ENCODE measurements at regions not wholly inside any gene's neighbourhood (a gene's known extent, or its start where the extent isn't known, plus 50 kb on each side); places are given as distances from the start of the nearest gene placed in this dataset.

DNA sequence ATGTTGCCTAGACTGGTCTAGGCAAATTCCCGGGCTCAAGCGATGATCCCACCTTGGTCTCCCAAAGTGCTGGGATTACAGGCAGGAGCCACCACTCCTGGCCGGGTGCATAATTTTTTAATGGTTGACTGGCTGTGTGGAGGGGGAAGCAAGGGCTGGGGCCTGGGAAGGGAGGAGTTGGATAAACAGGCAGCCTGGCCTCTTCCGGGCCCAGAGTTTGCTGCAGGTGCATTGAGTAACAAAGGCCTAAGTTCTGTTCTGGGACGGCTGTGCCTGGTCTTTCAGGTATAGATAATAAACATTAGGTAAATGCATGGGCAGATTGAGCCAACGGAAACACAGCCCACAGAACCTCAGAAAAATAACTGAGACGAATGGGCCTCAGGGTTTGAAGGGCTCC, 191.3 kb upstream of the TBX3 start:
- FAIRE-seq (no peak), DNase-seq (ENCODE audit: low read depth, low spot score) (no peak)
- no peaks in the 10 kb centered on the region for H4K20me1 ChIP-seq (replicated peaks; ENCODE audit: control insufficient read depth, extremely low read depth, insufficient read depth, low read length)
- intact Hi-C loops (cut with micrococcal nuclease), result no loop called here
- H3K4me3 ChIP-seq (replicated peaks in 1 of 3; ENCODE audit: insufficient read depth in 1 of 3, low read depth in 1 of 3, low read length in 3 of 3), result no peak overlapping the region
- H3K27me3 ChIP-seq (ENCODE audit: control insufficient read depth in 2 of 2, insufficient read depth in 2 of 2, low read length in 2 of 2), result no peaks in the 10 kb centered on the region
- H2AFZ ChIP-seq (ENCODE audit: low read depth, low read length), result no peak overlapping the region
- BruUV-seq (replicated peaks), result no TSS peak
- POLR2A ChIA-PET, result no interaction called here
- H3K27ac ChIP-seq (ENCODE audit: insufficient read depth, low read depth, low read length), result no peak overlapping the region
- no peak for TF ChIP-seq CTCF (IDR thresholded peaks at IDR 0.05; ENCODE audit: extremely low read depth in 1 of 2, insufficient read depth in 1 of 2, low read depth in 1 of 2, low read length in 2 of 2)
- TF ChIP-seq POLR2A (IDR thresholded peaks at IDR 0.05; ENCODE audit: low read depth, low read length), result no peak
- TF ChIP-seq FOS (IDR thresholded peaks at IDR 0.05; ENCODE audit: borderline replicate concordance, insufficient read depth, low read length), result no peak
- TF ChIP-seq POLR2AphosphoS5 (IDR thresholded peaks at IDR 0.05; ENCODE audit: insufficient read depth, low read depth, low read length), result no peak
- no peak for TF ChIP-seq MYC (IDR thresholded peaks at IDR 0.05; ENCODE audit: low read depth, low read length)
- TF ChIP-seq EZH2 (IDR thresholded peaks at IDR 0.05; ENCODE audit: borderline replicate concordance, low read depth, low read length, severe bottlenecking), result no peak
- TF ChIP-seq GATA2 (IDR thresholded peaks at IDR 0.05; ENCODE audit: insufficient read depth, insufficient read length, low read depth, low read length), result no peak
- TF ChIP-seq, protein P1, sequence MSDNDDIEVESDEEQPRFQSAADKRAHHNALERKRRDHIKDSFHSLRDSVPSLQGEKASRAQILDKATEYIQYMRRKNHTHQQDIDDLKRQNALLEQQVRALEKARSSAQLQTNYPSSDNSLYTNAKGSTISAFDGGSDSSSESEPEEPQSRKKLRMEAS (IDR thresholded peaks at IDR 0.05; ENCODE audit: insufficient read depth, insufficient read length), result no peak
- no peak for TF ChIP-seq JUN (IDR thresholded peaks at IDR 0.05; ENCODE audit: borderline replicate concordance, insufficient read depth, insufficient read length, low read depth)
- no peaks in the 10 kb centered on the region for H3K9me1 ChIP-seq (replicated peaks; ENCODE audit: control insufficient read depth, extremely low read depth, insufficient read depth, low read length)
- H3K9me3 ChIP-seq (replicated peaks; ENCODE audit: control insufficient read depth, insufficient read depth, low read length), result peaks cover 2% of the 10 kb centered on the region
- dilution Hi-C loops (cut with MboI; ENCODE audit: extremely low pct_ligation_motif_present, low sequenced_read_pairs), result no loop called here
- no peaks in the 10 kb centered on the region for H3K4me1 ChIP-seq (ENCODE audit: control insufficient read depth, extremely low read depth, insufficient read depth, low read length)
- H3K4me2 ChIP-seq (ENCODE audit: insufficient read depth, low read length), result no peak overlapping the region
- no peak overlapping the region for H3K9ac ChIP-seq (replicated peaks; ENCODE audit: extremely low read depth, insufficient read depth, low read length)
- H3K79me2 ChIP-seq (ENCODE audit: control insufficient read depth, insufficient read depth, low read length), result no peaks in the 10 kb centered on the region
- CTCF ChIA-PET, result no interaction called here
- H3K36me3 ChIP-seq (ENCODE audit: control insufficient read depth in 2 of 2, extremely low read depth in 1 of 2, insufficient read depth in 2 of 2, low read length in 2 of 2), result no peaks in the 10 kb centered on the region

All from endothelial cell of umbilical vein (primary cell).